Nephron progenitor cell (in vitro differentiated cells): ENCODE measurements at regions not wholly inside any gene's neighbourhood (a gene's known extent, or its start where the extent isn't known, plus 50 kb on each side); places are given as distances from the start of the nearest gene placed in this dataset.

Source experiments
- DNase-seq: peaks from one replicate; pipeline ENCODE4 v3.0.0; 2021
- H3K27ac Mint-ChIP-seq: 2 replicates; pipeline ENCODE4 v1.8.0; 2021; ENCODE audit warnings: mild to moderate bottlenecking, moderate library complexity, mixed read lengths
- H3K27me3 Mint-ChIP-seq: 2 replicates; pipeline ENCODE4 v1.8.0; 2021; ENCODE audit warnings: mild to moderate bottlenecking, low read depth, mixed read lengths; ENCODE audit not compliant: poor library complexity
- H3K36me3 Mint-ChIP-seq: 2 replicates; pipeline ENCODE4 v1.8.0; 2021; ENCODE audit warnings: low read depth, mixed read lengths
- H3K4me1 Mint-ChIP-seq: 2 replicates; pipeline ENCODE4 v1.8.0; 2021; ENCODE audit warnings: mixed read lengths
- H3K4me3 Mint-ChIP-seq: 2 replicates; pipeline ENCODE4 v1.8.0; 2021; ENCODE audit warnings: mild to moderate bottlenecking, moderate library complexity, mixed read lengths
- H3K9me3 Mint-ChIP-seq: 2 replicates; pipeline ENCODE4 v1.8.0; 2021; ENCODE audit warnings: mild to moderate bottlenecking, moderate library complexity, mixed read lengths
- CTCF ChIP-seq: fragments of 200-600 bp; sonication (generic); IDR thresholded peaks from 2 replicates; pipeline ENCODE4 v1.5.0; 2021; ENCODE audit warnings: antibody characterized with exemption

DNA sequence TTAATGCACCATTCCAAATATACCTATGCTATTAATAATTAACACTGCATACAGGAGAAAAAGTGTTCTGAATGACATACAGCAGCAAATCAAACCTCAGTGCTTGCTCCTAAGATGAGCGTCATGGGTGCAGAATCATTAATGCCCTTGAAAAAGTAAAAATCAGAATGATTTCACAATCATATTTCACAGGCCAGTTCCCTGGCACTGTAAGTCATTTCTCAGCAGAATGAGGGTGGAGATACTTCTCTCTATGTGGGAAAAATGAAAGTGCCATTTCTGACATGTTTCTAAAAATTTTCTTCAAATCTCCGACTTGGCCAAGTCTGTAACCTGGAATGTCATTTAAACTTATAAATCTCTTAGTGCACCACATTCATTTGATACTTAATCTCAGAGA, 549.8 kb upstream of the AGTR1 start:
- H3K9me3 Mint-ChIP-seq = peaks cover 15% of the 10 kb centered on the region
- H3K4me3 Mint-ChIP-seq = no peak overlapping the region
- peaks cover 3% of the 10 kb centered on the region for H3K27me3 Mint-ChIP-seq
- H3K27ac Mint-ChIP-seq = no peak overlapping the region
- TF ChIP-seq CTCF = no peak
- H3K4me1 Mint-ChIP-seq = no peaks in the 10 kb centered on the region
- DNase-seq = no peak
- no peaks in the 10 kb centered on the region for H3K36me3 Mint-ChIP-seq

DNA sequence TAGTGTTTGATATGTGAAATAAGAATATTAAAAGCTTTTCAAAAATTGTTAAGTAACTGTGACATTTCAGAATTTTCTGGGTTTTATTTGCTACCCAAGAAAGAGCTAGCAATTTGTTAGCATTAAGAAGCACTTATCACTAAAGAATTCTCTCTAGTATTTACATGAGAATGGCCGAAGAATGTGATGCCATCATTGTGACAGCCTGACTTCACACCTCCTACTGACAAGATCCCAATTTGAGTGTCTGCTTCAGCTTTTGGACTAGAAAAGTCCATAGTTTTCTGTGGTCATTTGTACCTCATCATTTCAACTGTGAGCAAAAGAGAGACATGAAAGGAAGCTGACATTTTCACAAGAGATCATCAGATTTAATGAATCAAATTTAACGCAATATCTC, 548.1 kb upstream of the AGTR1 start:
- peaks cover 16% of the 10 kb centered on the region for H3K9me3 Mint-ChIP-seq
- no peaks in the 10 kb centered on the region for H3K4me1 Mint-ChIP-seq
- no peak overlapping the region for H3K4me3 Mint-ChIP-seq
- no peak for TF ChIP-seq CTCF
- H3K27me3 Mint-ChIP-seq = no peaks in the 10 kb centered on the region
- no peak overlapping the region for H3K27ac Mint-ChIP-seq
- no peaks in the 10 kb centered on the region for H3K36me3 Mint-ChIP-seq
- DNase-seq = no peak

DNA sequence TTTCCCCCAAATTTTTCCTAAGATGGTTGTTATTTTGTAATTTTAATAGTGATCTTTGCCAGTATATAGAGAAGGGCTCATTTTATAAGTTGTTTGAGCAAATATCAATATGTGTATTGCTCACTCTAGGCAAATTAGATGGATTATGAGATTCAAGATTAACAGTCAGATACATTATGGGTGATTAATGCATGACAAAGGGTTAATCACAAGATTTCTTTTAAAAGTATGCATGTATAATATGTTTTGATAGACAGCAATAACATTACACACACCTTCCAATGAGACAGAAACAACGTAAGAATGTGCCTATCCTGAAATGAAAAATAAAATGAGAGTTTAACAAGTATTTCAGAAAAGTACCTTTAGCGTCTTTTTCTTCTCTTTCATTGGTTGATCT, 547.6 kb upstream of the AGTR1 start:
- Mint-ChIP-seq H3K27ac (no peak overlapping the region), H3K9me3 (peaks cover 16% of the 10 kb centered on the region), H3K27me3 (no peaks in the 10 kb centered on the region), H3K36me3 (no peaks in the 10 kb centered on the region), H3K4me1 (no peaks in the 10 kb centered on the region), H3K4me3 (no peak overlapping the region)
- no peak for TF ChIP-seq CTCF
- no peak for DNase-seq

DNA sequence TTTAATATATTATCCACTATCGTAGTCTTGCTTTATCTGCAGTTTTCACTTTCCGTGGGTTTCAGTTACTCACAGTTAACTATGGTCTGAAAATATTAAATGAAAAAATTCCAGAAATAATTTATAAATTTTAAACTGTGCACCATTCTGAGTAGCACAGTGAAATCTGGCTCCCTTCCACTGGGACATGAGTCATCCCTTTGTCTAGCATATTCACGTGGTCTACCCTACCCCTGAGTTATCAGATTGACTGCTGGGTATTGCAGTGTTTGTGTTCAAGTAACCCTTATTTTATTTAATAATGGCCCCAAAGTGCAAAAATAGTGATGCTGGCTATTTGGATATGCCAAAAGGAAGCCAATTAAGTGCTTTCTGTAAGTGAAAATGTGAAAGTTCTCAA, 539.5 kb upstream of the AGTR1 start:
- H3K27ac Mint-ChIP-seq = no peak overlapping the region
- no peaks in the 10 kb centered on the region for H3K9me3 Mint-ChIP-seq
- H3K27me3 Mint-ChIP-seq = no peaks in the 10 kb centered on the region
- DNase-seq = no peak
- no peak overlapping the region for H3K4me3 Mint-ChIP-seq
- H3K4me1 Mint-ChIP-seq = no peaks in the 10 kb centered on the region
- H3K36me3 Mint-ChIP-seq = no peaks in the 10 kb centered on the region
- TF ChIP-seq CTCF = no peak

GRCh38 chr3:148162132-148162531, 535.6 kb upstream of the AGTR1 start:
- DNase-seq = no peak
- no peak for TF ChIP-seq CTCF
- Mint-ChIP-seq H3K4me1 (no peaks in the 10 kb centered on the region), H3K9me3 (no peaks in the 10 kb centered on the region), H3K4me3 (no peak overlapping the region), H3K27me3 (no peaks in the 10 kb centered on the region), H3K36me3 (no peaks in the 10 kb centered on the region), H3K27ac (no peak overlapping the region)

DNA sequence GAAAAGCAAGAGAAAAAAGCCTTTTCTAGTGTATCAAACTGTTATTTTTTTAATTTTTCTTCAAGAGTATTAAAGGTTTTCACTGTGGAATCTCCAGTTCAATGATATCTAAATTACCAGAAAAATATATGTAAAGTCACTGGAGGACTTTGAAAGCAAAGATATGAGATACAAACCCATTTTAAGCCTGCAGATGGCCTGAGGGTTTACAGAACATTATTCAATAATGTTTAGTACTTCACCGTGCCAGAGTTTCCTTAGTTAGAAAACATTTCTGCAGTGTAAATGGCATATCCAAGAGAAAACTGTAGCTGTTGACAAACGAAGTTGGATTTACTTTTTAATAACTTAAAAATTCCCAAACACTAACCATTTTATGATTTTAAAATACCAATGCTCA, 529.4 kb upstream of the AGTR1 start:
- TF ChIP-seq CTCF = no peak
- Mint-ChIP-seq H3K36me3 (no peaks in the 10 kb centered on the region), H3K9me3 (no peaks in the 10 kb centered on the region), H3K27me3 (no peaks in the 10 kb centered on the region), H3K27ac (no peak overlapping the region), H3K4me3 (no peak overlapping the region), H3K4me1 (no peaks in the 10 kb centered on the region)
- DNase-seq = no peak
